HG03571 (cell line): ENCODE measurements at regions not wholly inside any gene's neighbourhood (a gene's known extent, or its start where the extent isn't known, plus 50 kb on each side); places are given as distances from the start of the nearest gene placed in this dataset.
"Not testable (repeated sequence)": the region's sequence is repeated elsewhere in the genome, so short reads cannot be mapped to it uniquely, and the experiment has no call there.

Experiments
- ATAC-seq: cut with Tn5 transposase; IDR thresholded peaks from one replicate; pipeline ENCODE4 v1.9.1; 2021; ENCODE audit not compliant: unreplicated experiment

- no peak for ATAC-seq
Observed at GRCh38 chr7:115363916-115364315, 442.0 kb downstream of the MDFIC start.

- no peak for ATAC-seq
Observed at GRCh38 chr7:115359955-115360354, 438.1 kb downstream of the MDFIC start.

- ATAC-seq: no peak
Observed at GRCh38 chr7:115359119-115359518, 437.2 kb downstream of the MDFIC start.

- ATAC-seq: no peak
Observed at GRCh38 chr7:115357703-115357999, 435.8 kb downstream of the MDFIC start.

GRCh38 chr7:115356999-115357702 lies 435.3 kb downstream of the MDFIC start:
- no peak for ATAC-seq

- no peak for ATAC-seq
Observed at GRCh38 chr7:115356139-115356746, 434.3 kb downstream of the MDFIC start.

- ATAC-seq: no peak
Observed at GRCh38 chr7:115354925-115355324, 433.0 kb downstream of the MDFIC start.

GRCh38 chr7:115352375-115352774 lies 430.5 kb downstream of the MDFIC start:
- ATAC-seq: no peak

- no peak for ATAC-seq
Observed at GRCh38 chr7:115350764-115351163, 428.9 kb downstream of the MDFIC start.

- ATAC-seq: no peak
Observed at GRCh38 chr7:115349635-115350034, 427.7 kb downstream of the MDFIC start.

- ATAC-seq: no peak
Observed at GRCh38 chr7:115346685-115347084, 424.8 kb downstream of the MDFIC start.

GRCh38 chr7:115340828-115341227 lies 418.9 kb downstream of the MDFIC start:
- ATAC-seq: no peak

- ATAC-seq: no peak
Observed at GRCh38 chr7:115338016-115338415, 416.1 kb downstream of the MDFIC start.

GRCh38 chr7:115332691-115333090 lies 410.8 kb downstream of the MDFIC start:
- ATAC-seq: no peak

- no peak for ATAC-seq
Observed at GRCh38 chr7:115329006-115329405, 407.1 kb downstream of the MDFIC start.

GRCh38 chr7:115328018-115328417 lies 406.1 kb downstream of the MDFIC start:
- ATAC-seq: no peak

- no peak for ATAC-seq
Observed at GRCh38 chr7:115327326-115327725, 405.4 kb downstream of the MDFIC start.

- no peak for ATAC-seq
Observed at GRCh38 chr7:115319541-115319940, 397.6 kb downstream of the MDFIC start.

- not testable (repeated sequence) for ATAC-seq
Observed at GRCh38 chr7:115310316-115310715, 388.4 kb downstream of the MDFIC start.

GRCh38 chr7:115306586-115306985 lies 384.7 kb downstream of the MDFIC start:
- ATAC-seq: no peak

GRCh38 chr7:115300231-115300870 lies 378.5 kb downstream of the MDFIC start:
- no peak for ATAC-seq

GRCh38 chr7:115299397-115300037 lies 377.6 kb downstream of the MDFIC start:
- no peak for ATAC-seq
